PC-9 (cell line): ENCODE measurements at regions not wholly inside any gene's neighbourhood (a gene's known extent, or its start where the extent isn't known, plus 50 kb on each side); places are given as distances from the start of the nearest gene placed in this dataset.

Source experiments
- CTCF ChIP-seq: fragments of 200-600 bp; sonication (generic); conservative IDR thresholded peaks from 2 replicates; pipeline ENCODE4 v1.6.1; 2017; ENCODE audit warnings: mixed run types, antibody characterized with exemption, mild to moderate bottlenecking, moderate library complexity
- EZH2 ChIP-seq: fragments of 200-600 bp; sonication (generic); IDR thresholded peaks from 2 replicates; pipeline ENCODE4 v1.8.0; 2017; ENCODE audit warnings: antibody characterized with exemption, low read depth

- no peak for TF ChIP-seq CTCF
- no peak for TF ChIP-seq EZH2
Observed at GRCh38 chr5:164617290-164617689, 1111.9 kb downstream of the MAT2B start.
